WERI-Rb-1 (cell line): ENCODE measurements at regions not wholly inside any gene's neighbourhood (a gene's known extent, or its start where the extent isn't known, plus 50 kb on each side); places are given as distances from the start of the nearest gene placed in this dataset.

Source experiments
- DNase-seq: peaks from one replicate; pipeline ENCODE4 v3.0.0-alpha.2; 2020
- H3K27ac ChIP-seq: fragments of 250-450 bp; sonication (Bioruptor Pico); 2 replicates; pipeline ENCODE4 v1.5.1; 2020; ENCODE audit warnings: mild to moderate bottlenecking, moderate library complexity
- H3K27me3 ChIP-seq: fragments of 250-450 bp; sonication (Bioruptor Pico); 2 replicates; pipeline ENCODE4 v1.5.1; 2021; ENCODE audit warnings: mild to moderate bottlenecking, low read depth, moderate library complexity; ENCODE audit not compliant: insufficient read depth, severe bottlenecking
- H3K36me3 ChIP-seq: fragments of 250-450 bp; sonication (Bioruptor Pico); 2 replicates; pipeline ENCODE4 v1.5.1; 2020; ENCODE audit warnings: mild to moderate bottlenecking, moderate library complexity
- H3K4me3 ChIP-seq: 2 replicates; pipeline ENCODE4 v1.5.1; 2011; ENCODE audit warnings: low read depth, mild to moderate bottlenecking, control low read depth, low read length
- H3K9me3 ChIP-seq: fragments of 250-450 bp; sonication (Bioruptor Pico); 2 replicates; pipeline ENCODE4 v1.5.1; 2021; ENCODE audit warnings: mild to moderate bottlenecking, moderate library complexity; ENCODE audit not compliant: severe bottlenecking
- CTCF ChIP-seq: IDR thresholded peaks from 2 replicates; pipeline ENCODE4 v1.5.1; 2011; ENCODE audit warnings: low read depth, mild to moderate bottlenecking, control low read depth, inconsistent platforms, low read length

GRCh38 chr16:22688463-22688862, 125.5 kb upstream of the HS3ST2 start:
- Histone ChIP-seq H3K36me3 (no peaks in the 10 kb centered on the region), H3K4me3 (no peak overlapping the region), H3K27ac (no peak overlapping the region), H3K9me3 (peaks cover 16% of the 10 kb centered on the region), H3K27me3 (no peaks in the 10 kb centered on the region)
- TF ChIP-seq CTCF: no peak
- DNase-seq: no peak

GRCh38 chr16:22688930-22689329, 125.0 kb upstream of the HS3ST2 start:
- TF ChIP-seq CTCF: no peak
- no peak for DNase-seq
- Histone ChIP-seq H3K9me3 (peaks cover 16% of the 10 kb centered on the region), H3K4me3 (no peak overlapping the region), H3K36me3 (no peaks in the 10 kb centered on the region), H3K27me3 (no peaks in the 10 kb centered on the region), H3K27ac (no peak overlapping the region)

- DNase-seq: no peak
- Histone ChIP-seq H3K4me3 (no peak overlapping the region), H3K27ac (no peak overlapping the region), H3K27me3 (no peaks in the 10 kb centered on the region), H3K9me3 (peaks cover 15% of the 10 kb centered on the region), H3K36me3 (no peaks in the 10 kb centered on the region)
- no peak for TF ChIP-seq CTCF
Observed at GRCh38 chr16:22691335-22691734, 122.6 kb upstream of the HS3ST2 start.

GRCh38 chr16:22692034-22692433, 121.9 kb upstream of the HS3ST2 start:
- no peak overlapping the region for H3K4me3 ChIP-seq
- H3K27ac ChIP-seq: no peak overlapping the region
- no peak for DNase-seq
- no peak for TF ChIP-seq CTCF
- no peaks in the 10 kb centered on the region for H3K27me3 ChIP-seq
- H3K36me3 ChIP-seq: no peaks in the 10 kb centered on the region
- H3K9me3 ChIP-seq: peaks cover 8% of the 10 kb centered on the region

- DNase-seq: no peak
- Histone ChIP-seq H3K9me3 (peaks cover 2% of the 10 kb centered on the region), H3K27me3 (no peaks in the 10 kb centered on the region), H3K27ac (no peak overlapping the region), H3K36me3 (no peaks in the 10 kb centered on the region), H3K4me3 (no peak overlapping the region)
- TF ChIP-seq CTCF: no peak
Observed at GRCh38 chr16:22692916-22693637, 120.9 kb upstream of the HS3ST2 start.
